ENCODE measurements at regions not wholly inside any gene's neighbourhood (a gene's known extent, or its start where the extent isn't known, plus 50 kb on each side); places are given as distances from the start of the nearest gene placed in this dataset.

DNA sequence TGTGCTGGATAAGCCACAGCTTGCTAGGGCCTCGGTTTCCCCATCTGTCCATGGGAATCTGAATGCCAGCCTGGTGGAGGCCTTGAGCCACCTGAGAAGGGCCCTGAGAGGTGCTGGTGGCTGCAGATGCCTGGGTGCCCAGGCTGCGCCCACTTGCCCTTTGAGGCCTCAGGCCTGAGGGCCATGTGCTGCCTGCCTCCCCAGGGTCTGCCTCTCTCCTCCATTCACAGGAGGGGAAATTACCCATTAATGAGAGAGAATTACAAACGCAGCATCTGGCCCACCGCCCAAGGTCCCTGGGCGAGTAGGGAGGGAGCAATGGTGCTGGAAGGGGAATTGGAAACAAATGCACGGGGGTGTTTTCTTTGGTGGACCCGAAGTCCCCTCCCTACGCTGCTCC, 59.6 kb downstream of the BARX1 start:
- no peak for DNase-seq (ENCODE audit: low spot score)
- no peak for ATAC-seq
- Histone ChIP-seq H3K4me1 (ENCODE audit: insufficient read depth, low read length) (peaks cover 38% of the 10 kb centered on the region), H3K79me2 (ENCODE audit: insufficient read depth, low read length) (no peaks in the 10 kb centered on the region), H3K4me2 (ENCODE audit: low read depth, low read length) (no peak overlapping the region), H3K27me3 (ENCODE audit: control insufficient read depth in 1 of 2, insufficient read depth in 2 of 2, low read length in 2 of 2) (peaks cover 0 to 2% of the 10 kb centered on the region in 2 experiments; a peak in 1 of 5 replicates), H4K20me1 (ENCODE audit: insufficient read depth, low read length) (no peaks in the 10 kb centered on the region), H3K36me3 (replicated peaks in 1 of 2; ENCODE audit: control insufficient read depth in 1 of 2, insufficient read depth in 2 of 2, low read length in 2 of 2) (no peaks in the 10 kb centered on the region), H3K27ac (ENCODE audit: extremely low read length, insufficient read depth, low read length) (no peak overlapping the region), H3K9me3 (ENCODE audit: low read length) (peaks cover 19% of the 10 kb centered on the region), H2AFZ (ENCODE audit: low read length) (no peak overlapping the region), H3K4me3 (replicated peaks in 1 of 3; ENCODE audit: insufficient read depth in 1 of 3, low read depth in 2 of 3, low read length in 3 of 3) (no peak overlapping the region), H3K9ac (ENCODE audit: insufficient read depth, low read depth, low read length) (no peak overlapping the region)
- 0 out of 2 replicates have a peak, but pooled peaks have one; percentile 32 for TF ChIP-seq ZNF263 (CRISPR knock-in tag; IDR thresholded peaks at IDR 0.05)
- TF ChIP-seq ZBTB3 (CRISPR knock-in tag; IDR thresholded peaks at IDR 0.05; ENCODE audit: borderline replicate concordance, low read depth): no peak
- WGBS (ENCODE audit: low lambda C conversion rate): 60% methylated on average over 6 of the region's 8 CpGs
- BruUV-seq (replicated peaks): no TSS peak
- no peak for FAIRE-seq
- POLR2A ChIA-PET: no interaction called here
- intact Hi-C loops (cut with micrococcal nuclease; ENCODE audit: unreplicated experiment): no loop called here
- CTCF ChIA-PET (ENCODE audit: low intra/inter-chr PET ratio, low total read pairs): no interaction called here
- in situ Hi-C loops (cut with HindIII; ENCODE audit: extremely low pct_ligation_motif_present, low pct_unique_long_range_greater_than_20kb): no loop called here

GRCh38 chr9:93894691-93895079, 60.5 kb downstream of the BARX1 start:
- no peak for DNase-seq (ENCODE audit: low spot score)
- no peaks in the 10 kb centered on the region for H4K20me1 ChIP-seq (ENCODE audit: insufficient read depth, low read length)
- TF ChIP-seq ZFP37 (CRISPR knock-in tag; IDR thresholded peaks at IDR 0.05; ENCODE audit: borderline replicate concordance) (no peak), ZNF891 (CRISPR knock-in tag; IDR thresholded peaks at IDR 0.05) (0 out of 2 replicates have a peak, but pooled peaks have one; percentile 5)
- ChIA-PET POLR2A (no interaction called here), CTCF (ENCODE audit: low intra/inter-chr PET ratio, low total read pairs) (no interaction called here)
- H3K4me1 ChIP-seq (ENCODE audit: insufficient read depth, low read length): peaks cover 38% of the 10 kb centered on the region
- in situ Hi-C loops (cut with HindIII; ENCODE audit: extremely low pct_ligation_motif_present, low pct_unique_long_range_greater_than_20kb) (no loop called here), intact Hi-C loops (cut with micrococcal nuclease; ENCODE audit: unreplicated experiment) (no loop called here)
- 85% methylated on average over 4 of the region's 6 CpGs for WGBS (ENCODE audit: low lambda C conversion rate)
- H3K27ac ChIP-seq (ENCODE audit: extremely low read length, insufficient read depth, low read length): peak overlapping the region; percentile 56
- no peak for FAIRE-seq
- no peak overlapping the region for H2AFZ ChIP-seq (ENCODE audit: low read length)
- H3K9me3 ChIP-seq (ENCODE audit: low read length): peaks cover 19% of the 10 kb centered on the region
- no peaks in the 10 kb centered on the region for H3K79me2 ChIP-seq (ENCODE audit: insufficient read depth, low read length)
- H3K27me3 ChIP-seq (ENCODE audit: control insufficient read depth in 1 of 2, insufficient read depth in 2 of 2, low read length in 2 of 2): peaks cover 0 to 2% of the 10 kb centered on the region in 2 experiments; a peak in 1 of 5 replicates
- ATAC-seq: no peak; the same call in 2 of the 3 replicates
- H3K36me3 ChIP-seq (replicated peaks in 1 of 2; ENCODE audit: control insufficient read depth in 1 of 2, insufficient read depth in 2 of 2, low read length in 2 of 2): no peaks in the 10 kb centered on the region
- H3K9ac ChIP-seq (ENCODE audit: insufficient read depth, low read depth, low read length): no peak overlapping the region
- H3K4me3 ChIP-seq (replicated peaks in 1 of 3; ENCODE audit: insufficient read depth in 1 of 3, low read depth in 2 of 3, low read length in 3 of 3): no peak overlapping the region
- BruUV-seq (replicated peaks): no TSS peak
- H3K4me2 ChIP-seq (ENCODE audit: low read depth, low read length): no peak overlapping the region

All from HepG2 (cell line).